Endodermal cell (in vitro differentiated cells): ENCODE measurements at regions not wholly inside any gene's neighbourhood (a gene's known extent, or its start where the extent isn't known, plus 50 kb on each side); places are given as distances from the start of the nearest gene placed in this dataset.

Source experiments
- DNase-seq: peaks from one replicate; pipeline ENCODE4 v3.0.0-alpha.2; 2017
- H3K27ac ChIP-seq: 2 replicates; pipeline ENCODE4 v1.5.1; 2013; ENCODE audit warnings: mild to moderate bottlenecking, low read depth, low read length, moderate library complexity
- H3K27me3 ChIP-seq: 2 replicates; pipeline ENCODE4 v1.6.1; 2013; ENCODE audit warnings: mild to moderate bottlenecking, low read length, moderate library complexity; ENCODE audit not compliant: insufficient read depth, control insufficient read depth, poor library complexity, severe bottlenecking
- H3K36me3 ChIP-seq: 2 replicates; pipeline ENCODE4 v1.7.0; 2013; ENCODE audit warnings: mild to moderate bottlenecking, low read length, moderate library complexity; ENCODE audit not compliant: control insufficient read depth, insufficient read depth
- H3K4me1 ChIP-seq: one replicate; pipeline ENCODE4 v1.7.0; 2013; ENCODE audit warnings: low read length; ENCODE audit not compliant: control insufficient read depth, insufficient read depth
- H3K4me3 ChIP-seq: 2 replicates; pipeline ENCODE4 v1.5.1; 2013; ENCODE audit warnings: mild to moderate bottlenecking, low read length, moderate library complexity
- H3K9ac ChIP-seq: 2 replicates; pipeline ENCODE4 v1.6.1; 2013; ENCODE audit warnings: mild to moderate bottlenecking, low read length, moderate library complexity; ENCODE audit not compliant: poor library complexity, severe bottlenecking; ENCODE audit errors: extremely low read depth
- H3K9me3 ChIP-seq: 2 replicates; pipeline ENCODE4 v1.6.1; 2013; ENCODE audit warnings: mild to moderate bottlenecking, low read length, moderate library complexity; ENCODE audit not compliant: control insufficient read depth
- H3K27ac Mint-ChIP-seq: 2 replicates; pipeline ENCODE4 v1.8.0; 2020; ENCODE audit warnings: mixed read lengths
- H3K27me3 Mint-ChIP-seq: 2 replicates; pipeline ENCODE4 v1.8.0; 2021; ENCODE audit warnings: mild to moderate bottlenecking, mixed read lengths; ENCODE audit not compliant: insufficient read depth
- H3K36me3 Mint-ChIP-seq: 2 replicates; pipeline ENCODE4 v1.8.0; 2020; ENCODE audit warnings: low read depth, mixed read lengths
- H3K4me1 Mint-ChIP-seq: 2 replicates; pipeline ENCODE4 v1.8.0; 2020; ENCODE audit warnings: mixed read lengths
- H3K4me3 Mint-ChIP-seq: 2 replicates; pipeline ENCODE4 v1.8.0; 2020; ENCODE audit warnings: mild to moderate bottlenecking, moderate library complexity, mixed read lengths
- H3K9me3 Mint-ChIP-seq: 2 replicates; pipeline ENCODE4 v1.8.0; 2020; ENCODE audit warnings: mild to moderate bottlenecking, mixed read lengths
- CTCF ChIP-seq: fragments of 200-600 bp; sonication (generic); conservative IDR thresholded peaks from 2 replicates; pipeline ENCODE4 v1.5.0; 2021; ENCODE audit warnings: antibody characterized with exemption, mild to moderate bottlenecking
- WGBS, 2 experiments: methylation state at CpG; one replicate each; pipeline versions ENCODE4 v1.1.5 to v1.1.7; 2013; ENCODE audit warnings: missing lambda C conversion rate in 2 of 2, mixed read lengths in 1 of 2; ENCODE audit not compliant: insufficient coverage in 1 of 2, insufficient read length in 1 of 2; 5-methylcytosine and 5-hydroxymethylcytosine counted together

GRCh38 chr6:81818901-81819361, 66.5 kb upstream of the TENT5A start:
- Mint-ChIP-seq H3K4me1 (peaks cover 16% of the 10 kb centered on the region), H3K36me3 (no peaks in the 10 kb centered on the region), H3K9me3 (no peaks in the 10 kb centered on the region), H3K27ac (no peak overlapping the region), H3K27me3 (no peaks in the 10 kb centered on the region), H3K4me3 (no peak overlapping the region)
- DNase-seq = no peak
- no peaks in the 10 kb centered on the region for H3K36me3 ChIP-seq
- TF ChIP-seq CTCF = no peak
- no peak overlapping the region for H3K4me3 ChIP-seq
- no peak overlapping the region for H3K27ac ChIP-seq
- 94 to 97% methylated on average over 2 of the region's 2 CpGs for WGBS, 2 experiments
- H3K9me3 ChIP-seq = no peaks in the 10 kb centered on the region
- no peaks in the 10 kb centered on the region for H3K27me3 ChIP-seq
- H3K9ac ChIP-seq = no peak overlapping the region
- H3K4me1 ChIP-seq = peaks cover 5% of the 10 kb centered on the region

GRCh38 chr6:81816380-81816779, 63.9 kb upstream of the TENT5A start:
- Mint-ChIP-seq H3K36me3 (no peaks in the 10 kb centered on the region), H3K27me3 (no peaks in the 10 kb centered on the region), H3K4me1 (peaks cover 22% of the 10 kb centered on the region), H3K9me3 (no peaks in the 10 kb centered on the region), H3K27ac (no peak overlapping the region), H3K4me3 (no peak overlapping the region)
- H3K4me1 ChIP-seq = peaks cover 5% of the 10 kb centered on the region
- no peaks in the 10 kb centered on the region for H3K36me3 ChIP-seq
- DNase-seq = no peak
- no peaks in the 10 kb centered on the region for H3K27me3 ChIP-seq
- TF ChIP-seq CTCF = no peak
- WGBS, 2 experiments = 88% methylated on average over 2 of the region's 2 CpGs; no CpG with 5 or more reads in 1 of the 2 experiments
- H3K4me3 ChIP-seq = no peak overlapping the region
- H3K9ac ChIP-seq = no peak overlapping the region
- H3K27ac ChIP-seq = no peak overlapping the region
- H3K9me3 ChIP-seq = no peaks in the 10 kb centered on the region

GRCh38 chr6:81814370-81815076, 62.0 kb upstream of the TENT5A start:
- H3K36me3 ChIP-seq = no peaks in the 10 kb centered on the region
- TF ChIP-seq CTCF = no peak
- H3K27me3 Mint-ChIP-seq = no peaks in the 10 kb centered on the region
- H3K4me3 ChIP-seq = no peak overlapping the region
- no peak overlapping the region for H3K4me3 Mint-ChIP-seq
- no peak overlapping the region for H3K27ac ChIP-seq
- H3K9me3 ChIP-seq = no peaks in the 10 kb centered on the region
- peaks cover 18% of the 10 kb centered on the region for H3K4me1 Mint-ChIP-seq
- no peaks in the 10 kb centered on the region for H3K9me3 Mint-ChIP-seq
- H3K27ac Mint-ChIP-seq = no peak overlapping the region
- DNase-seq = no peak
- H3K27me3 ChIP-seq = no peaks in the 10 kb centered on the region
- no peaks in the 10 kb centered on the region for H3K36me3 Mint-ChIP-seq
- WGBS, 2 experiments = 50 to 83% methylated on average over 1 to 2 of the region's 2 CpGs
- no peak overlapping the region for H3K9ac ChIP-seq
- H3K4me1 ChIP-seq = peaks cover 5% of the 10 kb centered on the region
